Ovary (tissue), 3 donors: ENCODE measurements at regions not wholly inside any gene's neighbourhood (a gene's known extent, or its start where the extent isn't known, plus 50 kb on each side); places are given as distances from the start of the nearest gene placed in this dataset.

Experiments
- POLR2A ChIP-seq: fragments of 450-650 bp; IDR thresholded peaks from one replicate; pipeline ENCODE4 v1.6.1; 2017; ENCODE audit warnings: antibody characterized with exemption, mild to moderate bottlenecking, moderate library complexity
- TF ChIP-seq, protein P1 (sequence below), 3 donors: fragments of 450-650 bp in 2 of 3; fragments of 200-600 bp in 1 of 3; IDR thresholded peaks; one replicate each; pipeline versions ENCODE4 v1.5.1 to v1.8.0; 2016 to 2022; ENCODE audit warnings: antibody characterized with exemption in 3 of 3, mild to moderate bottlenecking in 1 of 3
- donor health status: DM: no; HTN: no; CAD: no.

DNA sequence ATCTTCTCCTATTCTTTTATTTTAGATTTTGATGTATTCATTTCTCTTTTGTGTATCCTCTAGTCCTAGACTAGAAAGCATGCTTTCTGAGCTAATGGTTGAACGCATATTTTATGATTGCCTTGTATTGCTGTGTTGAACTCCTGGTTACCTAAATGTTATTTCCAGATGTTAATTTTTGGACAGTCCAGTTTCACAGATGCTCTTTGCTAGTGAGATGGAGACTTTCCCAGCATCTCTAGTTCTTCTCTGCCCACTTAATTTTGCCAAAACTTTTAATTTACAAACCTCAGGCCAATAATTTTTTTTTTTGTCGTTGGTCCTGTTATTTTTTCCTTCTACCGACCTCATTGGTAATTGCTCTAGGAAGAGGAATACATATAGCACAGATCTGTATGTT lies 153.2 kb downstream of the HAUS1 start:
- no peak for TF ChIP-seq POLR2A
- TF ChIP-seq, protein P1, sequence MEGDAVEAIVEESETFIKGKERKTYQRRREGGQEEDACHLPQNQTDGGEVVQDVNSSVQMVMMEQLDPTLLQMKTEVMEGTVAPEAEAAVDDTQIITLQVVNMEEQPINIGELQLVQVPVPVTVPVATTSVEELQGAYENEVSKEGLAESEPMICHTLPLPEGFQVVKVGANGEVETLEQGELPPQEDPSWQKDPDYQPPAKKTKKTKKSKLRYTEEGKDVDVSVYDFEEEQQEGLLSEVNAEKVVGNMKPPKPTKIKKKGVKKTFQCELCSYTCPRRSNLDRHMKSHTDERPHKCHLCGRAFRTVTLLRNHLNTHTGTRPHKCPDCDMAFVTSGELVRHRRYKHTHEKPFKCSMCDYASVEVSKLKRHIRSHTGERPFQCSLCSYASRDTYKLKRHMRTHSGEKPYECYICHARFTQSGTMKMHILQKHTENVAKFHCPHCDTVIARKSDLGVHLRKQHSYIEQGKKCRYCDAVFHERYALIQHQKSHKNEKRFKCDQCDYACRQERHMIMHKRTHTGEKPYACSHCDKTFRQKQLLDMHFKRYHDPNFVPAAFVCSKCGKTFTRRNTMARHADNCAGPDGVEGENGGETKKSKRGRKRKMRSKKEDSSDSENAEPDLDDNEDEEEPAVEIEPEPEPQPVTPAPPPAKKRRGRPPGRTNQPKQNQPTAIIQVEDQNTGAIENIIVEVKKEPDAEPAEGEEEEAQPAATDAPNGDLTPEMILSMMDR (IDR thresholded peaks at IDR 0.05) = no peak
